Natural killer cell (primary cell): ENCODE measurements at regions not wholly inside any gene's neighbourhood (a gene's known extent, or its start where the extent isn't known, plus 50 kb on each side); places are given as distances from the start of the nearest gene placed in this dataset.

Source experiments
- ATAC-seq, 3 donors: fragments of 150-1000 bp in 2 of 3; fragments of 200-7000 bp in 1 of 3; cut with Tn5 transposase; 1 replicate in 1 of 3; 2 replicates in 2 of 3; pipeline ENCODE4 v1.10.0; 2021; ENCODE audit warnings: mild to moderate bottlenecking in 2 of 3, moderate library complexity in 2 of 3
- DNase-seq, 2 donors: peaks; one replicate each; pipeline versions ENCODE4 v3.0.0 to v3.0.0-alpha.2; 2013 to 2021; ENCODE audit warnings: mixed read lengths in 1 of 2
- H3K27ac ChIP-seq: one replicate; pipeline ENCODE4 v1.5.1; 2013; ENCODE audit warnings: mild to moderate bottlenecking, low read length
- H3K27me3 ChIP-seq: one replicate; pipeline ENCODE4 v1.6.1; 2013; ENCODE audit warnings: low read length; ENCODE audit not compliant: control insufficient read depth, insufficient read depth
- H3K36me3 ChIP-seq: one replicate; pipeline ENCODE4 v1.6.1; 2013; ENCODE audit warnings: low read length; ENCODE audit not compliant: control insufficient read depth, insufficient read depth
- H3K4me1 ChIP-seq: one replicate; pipeline ENCODE4 v1.6.1; 2013; ENCODE audit warnings: low read length; ENCODE audit not compliant: control insufficient read depth, insufficient read depth
- H3K4me3 ChIP-seq: one replicate; pipeline ENCODE4 v1.5.1; 2013; ENCODE audit warnings: low read length
- H3K9me3 ChIP-seq: one replicate; pipeline ENCODE4 v1.6.1; 2013; ENCODE audit warnings: low read length; ENCODE audit not compliant: control insufficient read depth, insufficient read depth
- H3K27ac Mint-ChIP-seq, 2 donors: one replicate each; pipeline ENCODE4 v1.8.0; 2022; ENCODE audit warnings: mild to moderate bottlenecking in 2 of 2, mixed read lengths in 2 of 2, moderate library complexity in 1 of 2
- H3K27me3 Mint-ChIP-seq, 2 donors: one replicate each; pipeline ENCODE4 v1.8.0; 2022; ENCODE audit warnings: low read depth in 2 of 2, mixed read lengths in 2 of 2
- H3K36me3 Mint-ChIP-seq: one replicate; pipeline ENCODE4 v1.8.0; 2022; ENCODE audit warnings: mixed read lengths
- H3K4me1 Mint-ChIP-seq, 2 donors: one replicate each; pipeline ENCODE4 v1.8.0; 2022; ENCODE audit warnings: mixed read lengths in 2 of 2
- H3K4me3 Mint-ChIP-seq: one replicate; pipeline ENCODE4 v1.8.0; 2022; ENCODE audit warnings: mild to moderate bottlenecking, moderate library complexity, mixed read lengths
- H3K9me3 Mint-ChIP-seq, 2 donors: one replicate each; pipeline ENCODE4 v1.8.0; 2022; ENCODE audit warnings: mixed read lengths in 2 of 2
- CTCF ChIP-seq: fragments of 200-600 bp; IDR thresholded peaks from one replicate; pipeline ENCODE4 v1.8.0; 2022; ENCODE audit warnings: antibody characterized with exemption
- WGBS: methylation state at CpG from one replicate; pipeline ENCODE4 v1.1.7; 2013; ENCODE audit warnings: missing lambda C conversion rate; ENCODE audit not compliant: insufficient coverage; 5-methylcytosine and 5-hydroxymethylcytosine counted together
- intact Hi-C: fragments of 100-400 bp; cut with micrococcal nuclease; formaldehyde crosslinking; loops from one replicate; pipeline ENCODE4 v1.14.2; 2022

GRCh38 chr12:67535971-67536370 is 112.6 kb upstream of the DYRK2 start:
- peaks cover 5 to 6% of the 10 kb centered on the region in 2 donors for H3K4me1 Mint-ChIP-seq

GRCh38 chr12:67539329-67539728 is 109.2 kb upstream of the DYRK2 start:
- intact Hi-C loops: no loop called here
- no peaks in the 10 kb centered on the region for H3K4me1 ChIP-seq

More at GRCh38 chr12:67535971-67536370, 112.6 kb upstream of the DYRK2 start:
- Histone ChIP-seq H3K36me3 (no peaks in the 10 kb centered on the region), H3K9me3 (no peaks in the 10 kb centered on the region), H3K27me3 (no peaks in the 10 kb centered on the region), H3K27ac (no peak overlapping the region), H3K4me1 (no peaks in the 10 kb centered on the region), H3K4me3 (no peak overlapping the region)
- ATAC-seq (no peak), DNase-seq (no peak)
- H3K36me3 Mint-ChIP-seq: no peaks in the 10 kb centered on the region
- peaks cover 0 to 2% of the 10 kb centered on the region in 2 donors for H3K27me3 Mint-ChIP-seq
- H3K9me3 Mint-ChIP-seq: no peaks in the 10 kb centered on the region
- no peak for TF ChIP-seq CTCF
- 68% methylated on average over 5 of the region's 5 CpGs for WGBS
- H3K27ac Mint-ChIP-seq: no peak overlapping the region
- H3K4me3 Mint-ChIP-seq: no peak overlapping the region
- intact Hi-C loops: no loop called here

GRCh38 chr12:67539946-67540345 is 108.6 kb upstream of the DYRK2 start:
- Mint-ChIP-seq H3K4me3 (no peak overlapping the region), H3K4me1 (peaks cover 5 to 13% of the 10 kb centered on the region in 2 donors), H3K9me3 (no peaks in the 10 kb centered on the region), H3K27ac (no peak overlapping the region), H3K27me3 (peaks cover 0 to 5% of the 10 kb centered on the region in 2 donors), H3K36me3 (no peaks in the 10 kb centered on the region)
- Histone ChIP-seq H3K4me1 (no peaks in the 10 kb centered on the region), H3K9me3 (no peaks in the 10 kb centered on the region), H3K4me3 (no peak overlapping the region), H3K27ac (no peak overlapping the region), H3K27me3 (no peaks in the 10 kb centered on the region), H3K36me3 (no peaks in the 10 kb centered on the region)
- DNase-seq (no peak), ATAC-seq (no peak)
- TF ChIP-seq CTCF: no peak
- 98% methylated on average over 3 of the region's 3 CpGs for WGBS
- intact Hi-C loops: no loop called here

More at GRCh38 chr12:67539329-67539728, 109.2 kb upstream of the DYRK2 start:
- H3K27ac Mint-ChIP-seq: no peak overlapping the region
- H3K9me3 ChIP-seq: no peaks in the 10 kb centered on the region
- ATAC-seq: no peak
- H3K27ac ChIP-seq: no peak overlapping the region
- H3K27me3 Mint-ChIP-seq: peaks cover 0 to 5% of the 10 kb centered on the region in 2 donors
- no peak overlapping the region for H3K4me3 ChIP-seq
- H3K4me1 Mint-ChIP-seq: peaks cover 5 to 13% of the 10 kb centered on the region in 2 donors
- H3K36me3 ChIP-seq: no peaks in the 10 kb centered on the region
- no peaks in the 10 kb centered on the region for H3K27me3 ChIP-seq
- TF ChIP-seq CTCF: no peak
- 79% methylated on average over 7 of the region's 9 CpGs for WGBS
- no peaks in the 10 kb centered on the region for H3K9me3 Mint-ChIP-seq
- H3K4me3 Mint-ChIP-seq: no peak overlapping the region
- no peak for DNase-seq
- H3K36me3 Mint-ChIP-seq: no peaks in the 10 kb centered on the region

- no peak overlapping the region for H3K27ac Mint-ChIP-seq
- intact Hi-C loops: no loop called here
- no peak overlapping the region for H3K27ac ChIP-seq
- no peak for TF ChIP-seq CTCF
- ATAC-seq (no peak), DNase-seq (no peak)
- no peak overlapping the region for H3K4me3 ChIP-seq
- H3K9me3 ChIP-seq: no peaks in the 10 kb centered on the region
- H3K9me3 Mint-ChIP-seq: no peaks in the 10 kb centered on the region
- H3K4me1 Mint-ChIP-seq: peaks cover 3 to 13% of the 10 kb centered on the region in 2 donors
- no peaks in the 10 kb centered on the region for H3K4me1 ChIP-seq
- H3K36me3 ChIP-seq: no peaks in the 10 kb centered on the region
- 74% methylated on average over 6 of the region's 8 CpGs for WGBS
- H3K36me3 Mint-ChIP-seq: no peaks in the 10 kb centered on the region
- no peak overlapping the region for H3K4me3 Mint-ChIP-seq
- H3K27me3 ChIP-seq: no peaks in the 10 kb centered on the region
- H3K27me3 Mint-ChIP-seq: peaks cover 0 to 5% of the 10 kb centered on the region in 2 donors
Observed at GRCh38 chr12:67540920-67541624, 107.5 kb upstream of the DYRK2 start.
